PFSK-1 (cell line): ENCODE measurements at regions not wholly inside any gene's neighbourhood (a gene's known extent, or its start where the extent isn't known, plus 50 kb on each side); places are given as distances from the start of the nearest gene placed in this dataset.

Source experiments
- FOXP2 ChIP-seq: optimal IDR thresholded peaks from 2 replicates; pipeline ENCODE3; 2011; ENCODE audit warnings: borderline replicate concordance, control low read depth, inconsistent platforms; ENCODE audit not compliant: insufficient read depth; ENCODE audit errors: extremely low read length, extremely low read depth
- POLR2AphosphoS5 ChIP-seq: IDR thresholded peaks from 2 replicates; pipeline ENCODE4 v1.6.1; 2012; ENCODE audit warnings: low read depth, mild to moderate bottlenecking, control low read depth, low read length, moderate library complexity
- REST ChIP-seq, 2 experiments: IDR thresholded peaks; 2 replicates each; pipeline versions ENCODE4 v1.6.1 to v1.8.0; 2011 to 2012; ENCODE audit warnings: low read depth in 2 of 2, low read length in 2 of 2, control low read depth in 1 of 2, inconsistent platforms in 1 of 2, mild to moderate bottlenecking in 1 of 2, moderate library complexity in 1 of 2; ENCODE audit not compliant: insufficient read depth in 1 of 2
- SIN3A ChIP-seq: IDR thresholded peaks from 2 replicates; pipeline ENCODE4 v1.6.1; 2012; ENCODE audit warnings: mild to moderate bottlenecking, low read length, moderate library complexity, borderline replicate concordance; ENCODE audit not compliant: insufficient read depth
- TAF1 ChIP-seq: IDR thresholded peaks from 2 replicates; pipeline ENCODE4 v1.6.1; 2012; ENCODE audit warnings: low read length, control low read depth, borderline replicate concordance; ENCODE audit not compliant: insufficient read depth

GRCh38 chr21:27036736-27037301 lies 69.9 kb upstream of the ADAMTS5 start:
- TF ChIP-seq POLR2AphosphoS5: no peak
- TF ChIP-seq TAF1: no peak
- no peak for TF ChIP-seq REST (IDR thresholded peaks at IDR 0.05; ENCODE audit: insufficient read depth in 1 of 2, low read depth in 2 of 2, low read length in 2 of 2)
- no peak for TF ChIP-seq FOXP2
- no peak for TF ChIP-seq SIN3A

GRCh38 chr21:27035791-27036190 lies 68.9 kb upstream of the ADAMTS5 start:
- TF ChIP-seq REST (IDR thresholded peaks at IDR 0.05; ENCODE audit: insufficient read depth in 1 of 2, low read depth in 2 of 2, low read length in 2 of 2) (no peak), FOXP2 (no peak), SIN3A (no peak), POLR2AphosphoS5 (no peak), TAF1 (no peak)

- TF ChIP-seq REST (IDR thresholded peaks at IDR 0.05; ENCODE audit: insufficient read depth in 1 of 2, low read depth in 2 of 2, low read length in 2 of 2) (no peak), SIN3A (no peak), FOXP2 (no peak), TAF1 (no peak), POLR2AphosphoS5 (no peak)
Measured at GRCh38 chr21:27034796-27035195, 67.9 kb upstream of the ADAMTS5 start.

GRCh38 chr21:27033471-27033870 lies 66.6 kb upstream of the ADAMTS5 start:
- TF ChIP-seq FOXP2 (no peak), SIN3A (no peak), TAF1 (no peak), POLR2AphosphoS5 (no peak), REST (IDR thresholded peaks at IDR 0.05; ENCODE audit: insufficient read depth in 1 of 2, low read depth in 2 of 2, low read length in 2 of 2) (no peak)
